CD8-positive, alpha-beta memory T cell (primary cell): ENCODE measurements at regions not wholly inside any gene's neighbourhood (a gene's known extent, or its start where the extent isn't known, plus 50 kb on each side); places are given as distances from the start of the nearest gene placed in this dataset.

ENCODE experiments used
- CTCF ChIA-PET: fragments of 350-600 bp; sonication (Branson Sonifier 250); formaldehyde crosslinking; loops from one replicate; lab custom pipeline; 2021; ENCODE audit warnings: antibody characterized with exemption; lab: Charles Lee
- POLR2A ChIA-PET: fragments of 350-600 bp; sonication (Branson Sonifier 250); formaldehyde crosslinking; loops from one replicate; lab custom pipeline; 2021; ENCODE audit warnings: antibody characterized with exemption; lab: Charles Lee
- DNase-seq, 5 donors: peaks; one replicate each; pipeline versions ENCODE4 v3.0.0 to v3.0.0-alpha.2; 2020 to 2022; ENCODE audit warnings: mixed read lengths in 1 of 5
- H3K27ac ChIP-seq: one replicate; pipeline ENCODE4 v1.7.0; 2013; ENCODE audit warnings: low read depth, mild to moderate bottlenecking, low read length, moderate library complexity
- H3K27me3 ChIP-seq: 2 replicates; pipeline ENCODE4 v1.7.0; 2013; ENCODE audit warnings: low read length, mild to moderate bottlenecking; ENCODE audit not compliant: insufficient read depth, poor library complexity, severe bottlenecking
- H3K36me3 ChIP-seq: 2 replicates; pipeline ENCODE4 v1.7.0; 2013; ENCODE audit warnings: mild to moderate bottlenecking, low read length, moderate library complexity; ENCODE audit not compliant: insufficient read depth
- H3K4me1 ChIP-seq: 2 replicates; pipeline ENCODE4 v1.7.0; 2013; ENCODE audit warnings: mild to moderate bottlenecking, low read length, moderate library complexity; ENCODE audit not compliant: insufficient read depth
- H3K4me3 ChIP-seq: 2 replicates; pipeline ENCODE4 v1.7.0; 2013; ENCODE audit warnings: mild to moderate bottlenecking, low read length
- H3K9me3 ChIP-seq: 2 replicates; pipeline ENCODE4 v1.7.0; 2013; ENCODE audit warnings: mild to moderate bottlenecking, low read length
- H3K27ac Mint-ChIP-seq, 8 donors: one replicate each; pipeline ENCODE4 v1.8.0; 2020 to 2021; ENCODE audit warnings: mixed read lengths in 8 of 8, mild to moderate bottlenecking in 6 of 8, inconsistent platforms in 3 of 8, moderate library complexity in 3 of 8
- H3K27me3 Mint-ChIP-seq, 2 donors: one replicate each; pipeline ENCODE4 v1.8.0; 2020 to 2021; ENCODE audit warnings: mixed read lengths in 2 of 2, mild to moderate bottlenecking in 1 of 2, moderate library complexity in 1 of 2
- H3K36me3 Mint-ChIP-seq, 3 donors: one replicate each; pipeline ENCODE4 v1.8.0; 2020 to 2021; ENCODE audit warnings: mixed read lengths in 3 of 3, inconsistent platforms in 1 of 3, mild to moderate bottlenecking in 1 of 3
- H3K4me1 Mint-ChIP-seq, 3 donors: one replicate each; pipeline ENCODE4 v1.8.0; 2020 to 2021; ENCODE audit warnings: mixed read lengths in 3 of 3, inconsistent platforms in 1 of 3, mild to moderate bottlenecking in 1 of 3
- H3K4me3 Mint-ChIP-seq, 7 donors: one replicate each; pipeline ENCODE4 v1.8.0; 2020 to 2021; ENCODE audit warnings: mixed read lengths in 7 of 7, mild to moderate bottlenecking in 6 of 7, moderate library complexity in 4 of 7, inconsistent platforms in 2 of 7
- H3K9me3 Mint-ChIP-seq, 5 donors: one replicate each; pipeline ENCODE4 v1.8.0; 2020 to 2022; ENCODE audit warnings: mixed read lengths in 5 of 5, mild to moderate bottlenecking in 3 of 5, moderate library complexity in 2 of 5, inconsistent platforms in 1 of 5

DNA sequence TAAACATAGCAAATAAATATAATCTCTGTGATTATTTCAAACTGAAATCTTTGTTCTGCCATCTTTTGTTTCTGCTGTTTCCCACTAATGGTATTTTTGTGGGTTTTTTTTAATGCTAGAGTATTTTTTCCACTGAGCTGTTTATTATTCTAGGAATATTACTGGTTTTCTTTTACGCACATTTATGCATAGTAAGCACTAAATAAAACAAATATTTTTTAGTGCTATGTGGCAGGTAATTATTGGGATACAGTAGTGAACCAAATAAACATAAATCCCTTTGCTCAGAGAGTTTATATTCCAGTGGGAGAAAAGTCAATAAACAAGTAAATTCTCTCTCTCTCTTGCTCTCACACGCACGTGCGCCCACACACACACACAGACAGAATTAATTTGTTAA is 397.4 kb downstream of the PRDM5 start:
- Histone ChIP-seq H3K36me3 (no peaks in the 10 kb centered on the region), H3K27ac (no peak overlapping the region), H3K4me1 (no peaks in the 10 kb centered on the region), H3K4me3 (no peak overlapping the region), H3K9me3 (no peaks in the 10 kb centered on the region), H3K27me3 (no peaks in the 10 kb centered on the region)
- no peak overlapping the region for H3K27ac Mint-ChIP-seq
- H3K36me3 Mint-ChIP-seq = no peaks in the 10 kb centered on the region
- DNase-seq = no peak
- H3K27me3 Mint-ChIP-seq = no peaks in the 10 kb centered on the region
- no peaks in the 10 kb centered on the region for H3K9me3 Mint-ChIP-seq
- H3K4me1 Mint-ChIP-seq = no peaks in the 10 kb centered on the region
- POLR2A ChIA-PET = no interaction called here
- CTCF ChIA-PET = no interaction called here
- no peak overlapping the region for H3K4me3 Mint-ChIP-seq

DNA sequence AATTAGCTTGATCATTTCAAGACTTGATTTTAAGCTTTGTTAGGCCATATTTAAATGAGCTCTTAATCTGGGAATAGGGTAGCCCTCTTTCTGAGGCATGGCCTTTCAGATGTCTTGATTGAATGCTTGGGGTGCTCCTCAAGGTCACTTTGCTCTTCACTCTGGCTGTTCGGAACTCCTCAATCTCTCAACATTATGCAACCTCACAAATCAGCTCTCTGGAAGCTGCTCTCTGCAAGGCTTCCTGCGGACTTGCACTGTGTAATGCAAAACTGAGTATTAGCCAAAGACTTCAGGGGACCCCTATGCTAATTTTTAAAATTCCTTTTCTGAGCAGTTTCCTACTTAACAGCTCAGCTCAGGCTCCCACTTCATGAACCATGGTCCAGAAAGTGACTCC is 398.3 kb downstream of the PRDM5 start:
- no peak overlapping the region for H3K4me3 Mint-ChIP-seq
- Histone ChIP-seq H3K4me1 (no peaks in the 10 kb centered on the region), H3K36me3 (no peaks in the 10 kb centered on the region), H3K9me3 (no peaks in the 10 kb centered on the region), H3K4me3 (no peak overlapping the region), H3K27me3 (no peaks in the 10 kb centered on the region), H3K27ac (no peak overlapping the region)
- CTCF ChIA-PET = no interaction called here
- H3K36me3 Mint-ChIP-seq = no peaks in the 10 kb centered on the region
- H3K4me1 Mint-ChIP-seq = no peaks in the 10 kb centered on the region
- no peak overlapping the region for H3K27ac Mint-ChIP-seq
- H3K27me3 Mint-ChIP-seq = no peaks in the 10 kb centered on the region
- no peak for DNase-seq
- POLR2A ChIA-PET = no interaction called here
- no peaks in the 10 kb centered on the region for H3K9me3 Mint-ChIP-seq

DNA sequence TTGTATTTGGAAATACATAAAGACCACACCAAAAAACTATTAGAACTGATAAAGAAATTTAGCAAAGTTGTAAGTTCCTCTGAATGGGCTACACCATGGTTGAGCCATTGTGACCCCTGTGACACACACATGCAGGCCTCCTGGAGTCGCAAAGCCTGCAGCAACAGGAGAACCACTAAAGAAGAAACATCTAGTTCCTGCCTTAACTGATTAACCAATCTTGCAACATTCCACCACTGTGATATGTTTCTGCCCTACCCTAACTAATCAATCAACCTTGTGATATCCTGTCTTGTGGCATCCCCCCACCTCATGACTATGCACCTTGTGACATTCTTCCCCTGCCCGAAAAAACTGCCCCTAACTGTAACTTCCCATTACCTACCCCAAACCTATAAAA is 401.8 kb downstream of the PRDM5 start:
- Histone ChIP-seq H3K27me3 (no peaks in the 10 kb centered on the region), H3K9me3 (no peaks in the 10 kb centered on the region), H3K36me3 (no peaks in the 10 kb centered on the region), H3K4me1 (no peaks in the 10 kb centered on the region), H3K27ac (no peak overlapping the region), H3K4me3 (no peak overlapping the region)
- Mint-ChIP-seq H3K4me3 (no peak overlapping the region), H3K36me3 (no peaks in the 10 kb centered on the region), H3K4me1 (no peaks in the 10 kb centered on the region), H3K9me3 (peaks cover 0 to 2% (median 0%) of the 10 kb centered on the region in 5 donors), H3K27ac (no peak overlapping the region), H3K27me3 (no peaks in the 10 kb centered on the region)
- ChIA-PET CTCF (no interaction called here), POLR2A (no interaction called here)
- DNase-seq = no peak

DNA sequence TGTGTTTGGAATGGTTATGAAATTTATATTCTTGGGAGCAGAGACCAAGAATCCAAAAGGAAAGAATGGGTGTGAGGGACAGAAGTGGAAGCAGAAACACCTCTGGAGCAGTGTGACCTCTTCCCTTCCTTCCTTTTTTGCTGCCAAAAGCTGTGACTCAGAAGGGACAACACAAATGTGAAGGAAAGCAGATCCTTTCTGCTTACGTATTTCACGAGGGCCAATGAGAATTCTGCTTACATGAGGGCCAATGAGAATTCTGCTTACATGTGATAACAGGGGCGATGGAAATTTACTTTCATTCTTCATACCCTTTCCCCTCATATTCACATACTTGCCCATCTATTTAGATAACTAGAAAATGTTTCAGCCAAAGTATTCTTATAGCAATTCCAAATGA is 404.6 kb downstream of the PRDM5 start:
- no peaks in the 10 kb centered on the region for H3K36me3 ChIP-seq
- CTCF ChIA-PET = no interaction called here
- no peaks in the 10 kb centered on the region for H3K27me3 ChIP-seq
- H3K27ac ChIP-seq = no peak overlapping the region
- Mint-ChIP-seq H3K27me3 (no peaks in the 10 kb centered on the region), H3K9me3 (peaks cover 0 to 4% (median 1%) of the 10 kb centered on the region in 5 donors), H3K36me3 (no peaks in the 10 kb centered on the region), H3K4me3 (no peak overlapping the region), H3K27ac (no peak overlapping the region), H3K4me1 (no peaks in the 10 kb centered on the region)
- POLR2A ChIA-PET = no interaction called here
- H3K9me3 ChIP-seq = no peaks in the 10 kb centered on the region
- no peak overlapping the region for H3K4me3 ChIP-seq
- DNase-seq = no peak
- H3K4me1 ChIP-seq = no peaks in the 10 kb centered on the region

DNA sequence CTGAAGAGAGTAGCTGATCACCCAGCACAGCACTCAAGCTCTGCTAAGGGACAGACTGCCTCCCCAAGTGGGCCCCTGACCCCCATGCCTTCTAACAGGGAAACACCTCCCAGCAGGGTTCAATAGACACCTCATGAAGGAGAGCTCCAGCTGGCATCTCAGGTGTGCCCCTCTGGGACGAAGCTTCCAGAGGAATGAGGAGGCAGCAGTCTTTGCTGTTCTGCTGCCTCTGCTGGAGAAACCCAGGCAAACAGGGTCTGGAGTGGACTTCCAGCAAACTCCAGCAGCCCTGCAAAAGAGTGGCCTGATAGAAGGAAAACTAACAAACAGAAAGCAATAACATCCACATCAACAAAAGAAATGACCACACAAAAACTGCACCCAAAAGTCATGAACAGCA is 412.8 kb downstream of the PRDM5 start:
- ChIA-PET CTCF (no interaction called here), POLR2A (no interaction called here)
- Mint-ChIP-seq H3K36me3 (no peaks in the 10 kb centered on the region), H3K4me1 (no peaks in the 10 kb centered on the region), H3K27ac (no peak overlapping the region), H3K9me3 (peaks cover 0 to 8% (median 3%) of the 10 kb centered on the region in 5 donors), H3K4me3 (no peak overlapping the region), H3K27me3 (no peaks in the 10 kb centered on the region)
- Histone ChIP-seq H3K36me3 (no peaks in the 10 kb centered on the region), H3K27me3 (no peaks in the 10 kb centered on the region), H3K27ac (no peak overlapping the region), H3K9me3 (no peaks in the 10 kb centered on the region), H3K4me3 (no peak overlapping the region), H3K4me1 (no peaks in the 10 kb centered on the region)
- DNase-seq = no peak

DNA sequence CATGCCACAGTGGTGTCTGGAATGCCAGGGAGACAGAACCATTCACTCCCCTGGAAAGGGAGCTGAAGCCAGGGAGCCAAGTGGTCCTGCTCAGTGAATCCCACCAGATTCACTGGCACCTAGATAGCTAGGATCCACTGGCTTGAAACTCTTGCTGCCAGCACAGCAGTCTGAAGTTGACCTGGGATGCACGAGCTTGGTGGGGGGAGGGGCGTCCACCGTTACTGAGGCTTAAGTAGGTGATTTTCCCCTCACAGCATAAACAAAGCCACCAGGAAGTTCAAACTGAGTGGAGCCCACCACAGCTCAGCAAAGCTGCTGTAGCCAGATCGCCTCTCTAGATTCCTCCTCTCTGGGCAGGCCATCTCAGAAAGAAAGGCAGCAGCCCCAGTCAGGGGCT is 413.3 kb downstream of the PRDM5 start:
- H3K4me3 ChIP-seq = no peak overlapping the region
- H3K27me3 ChIP-seq = no peaks in the 10 kb centered on the region
- Mint-ChIP-seq H3K36me3 (no peaks in the 10 kb centered on the region), H3K27me3 (no peaks in the 10 kb centered on the region), H3K9me3 (peaks cover 0 to 8% (median 3%) of the 10 kb centered on the region in 5 donors), H3K4me1 (no peaks in the 10 kb centered on the region), H3K27ac (no peak overlapping the region), H3K4me3 (no peak overlapping the region)
- ChIA-PET CTCF (no interaction called here), POLR2A (no interaction called here)
- no peaks in the 10 kb centered on the region for H3K4me1 ChIP-seq
- no peak overlapping the region for H3K27ac ChIP-seq
- H3K9me3 ChIP-seq = no peaks in the 10 kb centered on the region
- no peaks in the 10 kb centered on the region for H3K36me3 ChIP-seq
- no peak for DNase-seq

DNA sequence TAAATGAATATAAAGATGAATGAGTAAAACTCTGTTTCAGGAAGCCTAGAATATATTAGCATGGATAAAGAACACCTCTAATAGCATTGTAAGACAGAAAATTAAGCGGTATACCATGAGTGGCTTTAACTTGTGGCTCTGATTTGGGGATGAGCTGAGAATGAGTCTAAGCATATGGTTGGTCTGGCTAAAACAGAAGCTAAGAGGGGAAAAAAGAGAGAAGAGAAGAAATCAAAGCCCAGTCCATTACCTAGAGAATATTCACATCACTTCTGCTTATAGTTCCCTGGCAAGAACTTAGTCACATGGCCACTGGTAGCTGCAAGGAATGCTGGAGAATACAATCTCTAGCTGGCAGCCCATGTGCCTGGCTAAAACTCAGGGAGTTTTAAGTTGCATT is 414.5 kb downstream of the PRDM5 start:
- H3K27ac Mint-ChIP-seq = no peak overlapping the region
- H3K4me1 Mint-ChIP-seq = no peaks in the 10 kb centered on the region
- no peaks in the 10 kb centered on the region for H3K36me3 Mint-ChIP-seq
- Histone ChIP-seq H3K27me3 (no peaks in the 10 kb centered on the region), H3K36me3 (no peaks in the 10 kb centered on the region), H3K27ac (no peak overlapping the region), H3K4me3 (no peak overlapping the region), H3K4me1 (no peaks in the 10 kb centered on the region), H3K9me3 (no peaks in the 10 kb centered on the region)
- peaks cover 0 to 7% (median under 1%) of the 10 kb centered on the region in 5 donors for H3K9me3 Mint-ChIP-seq
- no peak overlapping the region for H3K4me3 Mint-ChIP-seq
- POLR2A ChIA-PET = no interaction called here
- CTCF ChIA-PET = no interaction called here
- DNase-seq = no peak
- H3K27me3 Mint-ChIP-seq = no peaks in the 10 kb centered on the region

DNA sequence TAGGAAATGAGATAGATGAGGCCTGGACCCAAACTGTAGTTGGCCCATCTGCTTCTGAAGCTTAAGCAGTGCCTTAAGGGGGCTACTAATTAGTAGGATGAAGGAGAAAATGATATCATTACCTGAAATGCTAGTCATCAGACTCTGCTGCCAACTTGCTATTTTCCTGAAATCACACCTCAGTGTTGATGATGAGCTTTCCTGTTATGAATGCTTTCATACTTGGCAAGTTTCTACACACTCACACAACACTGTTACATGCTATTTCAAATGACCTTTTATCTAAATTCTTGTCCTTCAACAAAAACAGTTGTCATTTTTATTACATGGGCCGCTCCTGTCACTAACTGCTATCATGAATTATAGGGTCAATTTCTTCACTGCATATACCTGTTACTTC is 416.0 kb downstream of the PRDM5 start:
- no peaks in the 10 kb centered on the region for H3K27me3 Mint-ChIP-seq
- Histone ChIP-seq H3K27me3 (no peaks in the 10 kb centered on the region), H3K36me3 (no peaks in the 10 kb centered on the region), H3K27ac (no peak overlapping the region), H3K9me3 (no peaks in the 10 kb centered on the region), H3K4me3 (no peak overlapping the region), H3K4me1 (no peaks in the 10 kb centered on the region)
- no peak overlapping the region for H3K4me3 Mint-ChIP-seq
- ChIA-PET CTCF (no interaction called here), POLR2A (no interaction called here)
- H3K4me1 Mint-ChIP-seq = no peaks in the 10 kb centered on the region
- no peak overlapping the region for H3K27ac Mint-ChIP-seq
- peaks cover 0 to 3% (median 0%) of the 10 kb centered on the region in 5 donors for H3K9me3 Mint-ChIP-seq
- no peaks in the 10 kb centered on the region for H3K36me3 Mint-ChIP-seq
- no peak for DNase-seq

DNA sequence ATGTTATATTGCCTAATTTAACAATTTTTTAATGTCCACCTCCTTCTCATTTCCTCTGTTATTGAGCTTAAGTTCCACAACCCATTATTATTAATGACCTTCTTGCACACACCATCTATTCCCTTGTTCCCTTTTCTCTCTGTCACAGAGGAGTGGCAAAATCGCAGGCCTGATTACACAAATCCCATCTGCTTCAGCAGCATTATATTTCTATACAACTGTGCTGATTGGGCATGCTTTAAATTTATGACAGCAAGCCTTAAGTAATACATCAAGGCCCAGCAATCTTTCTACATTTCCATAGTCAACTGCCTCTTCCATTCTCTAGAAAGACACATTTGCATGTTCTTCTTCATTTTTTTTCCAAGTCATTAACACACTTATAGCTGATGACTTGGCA is 423.8 kb downstream of the PRDM5 start:
- H3K4me3 ChIP-seq = no peak overlapping the region
- Mint-ChIP-seq H3K9me3 (peaks cover 0 to 3% (median 0%) of the 10 kb centered on the region in 5 donors), H3K4me3 (no peak overlapping the region), H3K4me1 (no peaks in the 10 kb centered on the region), H3K27ac (no peak overlapping the region), H3K36me3 (no peaks in the 10 kb centered on the region), H3K27me3 (peaks cover 0 to 3% of the 10 kb centered on the region in 2 donors)
- no peaks in the 10 kb centered on the region for H3K27me3 ChIP-seq
- DNase-seq = no peak
- no peaks in the 10 kb centered on the region for H3K9me3 ChIP-seq
- no peaks in the 10 kb centered on the region for H3K36me3 ChIP-seq
- no peaks in the 10 kb centered on the region for H3K4me1 ChIP-seq
- ChIA-PET CTCF (no interaction called here), POLR2A (no interaction called here)
- H3K27ac ChIP-seq = no peak overlapping the region
